ENCODE measurements at regions not wholly inside any gene's neighbourhood (a gene's known extent, or its start where the extent isn't known, plus 50 kb on each side); places are given as distances from the start of the nearest gene placed in this dataset.

- TF ChIP-seq CTCF (IDR thresholded peaks at IDR 0.05), result no peak
- no peak for TF ChIP-seq POLR2A (IDR thresholded peaks at IDR 0.05)
Measured at GRCh38 chr7:47091141-47091540, 490.8 kb downstream of the TNS3 start.

Measured in adrenal gland (tissue), 5 donors.